HG02642 (cell line): ENCODE measurements at regions not wholly inside any gene's neighbourhood (a gene's known extent, or its start where the extent isn't known, plus 50 kb on each side); places are given as distances from the start of the nearest gene placed in this dataset.
"Not testable (repeated sequence)": the region's sequence is repeated elsewhere in the genome, so short reads cannot be mapped to it uniquely, and the experiment has no call there.

Experiments
- ATAC-seq: cut with Tn5 transposase; IDR thresholded peaks from one replicate; pipeline ENCODE4 v1.9.1; 2021; ENCODE audit warnings: mild to moderate bottlenecking; ENCODE audit not compliant: unreplicated experiment, poor library complexity

- not testable (repeated sequence) for ATAC-seq
These were observed 54.9 kb upstream of the NBPF12 start for GRCh38 chr1:146883190-146883589.

- not testable (repeated sequence) for ATAC-seq
These were observed 57.0 kb upstream of the NBPF12 start for GRCh38 chr1:146881096-146881495.

- ATAC-seq = not testable (repeated sequence)
These were observed 74.3 kb upstream of the NBPF12 start for GRCh38 chr1:146863799-146864319.

- not testable (repeated sequence) for ATAC-seq
These were observed 85.0 kb upstream of the NBPF12 start for GRCh38 chr1:146853147-146853546.

GRCh38 chr1:146850352-146850889, 87.7 kb upstream of the NBPF12 start:
- ATAC-seq = not testable (repeated sequence)

- ATAC-seq = not testable (repeated sequence)
These were observed 99.4 kb upstream of the NBPF12 start for GRCh38 chr1:146838725-146839124.

- not testable (repeated sequence) for ATAC-seq
These were observed 111.2 kb upstream of the NBPF12 start for GRCh38 chr1:146826957-146827356.

GRCh38 chr1:146794236-146794635, 143.9 kb upstream of the NBPF12 start:
- not testable (repeated sequence) for ATAC-seq

- not testable (repeated sequence) for ATAC-seq
These were observed 145.4 kb upstream of the NBPF12 start for GRCh38 chr1:146792725-146793124.

- not testable (repeated sequence) for ATAC-seq
These were observed 153.7 kb upstream of the NBPF12 start for GRCh38 chr1:146784212-146784940.

GRCh38 chr1:146781235-146781634, 156.9 kb upstream of the NBPF12 start:
- not testable (repeated sequence) for ATAC-seq

GRCh38 chr1:146777826-146778602, 160.1 kb upstream of the NBPF12 start:
- ATAC-seq = not testable (repeated sequence)

- not testable (repeated sequence) for ATAC-seq
These were observed 163.1 kb upstream of the NBPF12 start for GRCh38 chr1:146774988-146775387.

- ATAC-seq = not testable (repeated sequence)
These were observed 163.9 kb upstream of the NBPF12 start for GRCh38 chr1:146774271-146774670.

- ATAC-seq = not testable (repeated sequence)
These were observed 166.7 kb upstream of the NBPF12 start for GRCh38 chr1:146771409-146771808.

GRCh38 chr1:146770998-146771397, 167.1 kb upstream of the NBPF12 start:
- not testable (repeated sequence) for ATAC-seq

- ATAC-seq = not testable (repeated sequence)
These were observed 174.9 kb upstream of the NBPF12 start for GRCh38 chr1:146763234-146763633.

GRCh38 chr1:146756858-146757257, 181.3 kb upstream of the NBPF12 start:
- ATAC-seq = not testable (repeated sequence)

GRCh38 chr1:146748686-146749085, 189.4 kb upstream of the NBPF12 start:
- ATAC-seq = not testable (repeated sequence)

GRCh38 chr1:146731981-146732680, 206.0 kb upstream of the NBPF12 start:
- ATAC-seq = not testable (repeated sequence)
